H9 (cell line): ENCODE measurements at regions not wholly inside any gene's neighbourhood (a gene's known extent, or its start where the extent isn't known, plus 50 kb on each side); places are given as distances from the start of the nearest gene placed in this dataset.

Experiments
- DNase-seq: peaks from one replicate; pipeline ENCODE4 v3.0.0-alpha.2; 2017
- H2AFZ ChIP-seq: one replicate; pipeline ENCODE4 v1.6.1; 2013; ENCODE audit warnings: mild to moderate bottlenecking, low read length, control low read depth, moderate library complexity
- H2AK5ac ChIP-seq: 2 replicates; pipeline ENCODE4 v1.6.1; 2013; ENCODE audit warnings: low read length, control low read depth, mixed read lengths; ENCODE audit not compliant: insufficient read length
- H2BK120ac ChIP-seq: one replicate; pipeline ENCODE4 v1.6.1; 2013; ENCODE audit warnings: low read depth, mild to moderate bottlenecking, low read length, control low read depth, inconsistent platforms; ENCODE audit not compliant: poor library complexity, severe bottlenecking
- H2BK12ac ChIP-seq: 2 replicates; pipeline ENCODE4 v1.6.1; 2013; ENCODE audit warnings: low read length, control low read depth, mixed read lengths, low read depth; ENCODE audit not compliant: insufficient read length
- H2BK15ac ChIP-seq: 2 replicates; pipeline ENCODE4 v1.6.1; 2013; ENCODE audit warnings: low read depth, low read length, control low read depth
- H2BK20ac ChIP-seq: one replicate; pipeline ENCODE4 v1.6.1; 2013; ENCODE audit warnings: low read depth, mild to moderate bottlenecking, low read length, control low read depth, inconsistent platforms; ENCODE audit not compliant: poor library complexity, severe bottlenecking
- H2BK5ac ChIP-seq: 2 replicates; pipeline ENCODE4 v1.6.1; 2013; ENCODE audit warnings: low read length, control low read depth, mixed read lengths; ENCODE audit not compliant: insufficient read length
- H3K14ac ChIP-seq: 2 replicates; pipeline ENCODE4 v1.6.1; 2013; ENCODE audit warnings: low read length, control low read depth; ENCODE audit not compliant: insufficient read depth
- H3K18ac ChIP-seq: 2 replicates; pipeline ENCODE4 v1.6.1; 2013; ENCODE audit warnings: low read depth, mild to moderate bottlenecking, mixed read lengths, low read length, control low read depth; ENCODE audit not compliant: insufficient read length
- H3K23ac ChIP-seq: 2 replicates; pipeline ENCODE4 v1.6.1; 2013; ENCODE audit warnings: low read length, control low read depth, mixed read lengths, low read depth; ENCODE audit not compliant: insufficient read length
- H3K23me2 ChIP-seq: 2 replicates; pipeline ENCODE4 v1.6.1; 2013; ENCODE audit warnings: low read depth, mild to moderate bottlenecking, mixed read lengths, low read length, control low read depth; ENCODE audit not compliant: insufficient read length, poor library complexity, severe bottlenecking
- H3K27ac ChIP-seq: 2 replicates; pipeline ENCODE4 v1.5.1; 2013; ENCODE audit warnings: low read length, control low read depth, mixed read lengths, low read depth; ENCODE audit not compliant: insufficient read length
- H3K27me3 ChIP-seq: 2 replicates; pipeline ENCODE4 v1.6.1; 2013; ENCODE audit warnings: low read length, control low read depth, inconsistent platforms; ENCODE audit not compliant: insufficient read depth
- H3K4ac ChIP-seq: 2 replicates; pipeline ENCODE4 v1.6.1; 2013; ENCODE audit warnings: low read depth, mild to moderate bottlenecking, control low read depth, inconsistent platforms, low read length, moderate library complexity
- H3K4me1 ChIP-seq: 2 replicates; pipeline ENCODE4 v1.6.1; 2013; ENCODE audit warnings: low read length, control low read depth, inconsistent platforms; ENCODE audit not compliant: insufficient read depth
- H3K4me2 ChIP-seq: 2 replicates; pipeline ENCODE4 v1.6.1; 2013; ENCODE audit warnings: low read length, control low read depth, mixed read lengths; ENCODE audit not compliant: insufficient read length, insufficient read depth
- H3K56ac ChIP-seq: 2 replicates; pipeline ENCODE4 v1.6.1; 2013; ENCODE audit warnings: low read depth, mild to moderate bottlenecking, mixed read lengths, low read length, control low read depth; ENCODE audit not compliant: insufficient read length
- H3K79me1 ChIP-seq: 2 replicates; pipeline ENCODE4 v1.6.1; 2013; ENCODE audit warnings: low read depth, mild to moderate bottlenecking, moderate library complexity, low read length, control low read depth, inconsistent platforms; ENCODE audit not compliant: insufficient read depth, poor library complexity, severe bottlenecking
- H3K79me2 ChIP-seq: 2 replicates; pipeline ENCODE4 v1.6.1; 2013; ENCODE audit warnings: low read length, control low read depth, inconsistent platforms; ENCODE audit not compliant: insufficient read depth
- H3K9ac ChIP-seq: 2 replicates; pipeline ENCODE4 v1.6.1; 2013; ENCODE audit warnings: low read length, control low read depth, mixed read lengths; ENCODE audit not compliant: insufficient read length; ENCODE audit errors: extremely low read depth
- H3K9me3 ChIP-seq: one replicate; pipeline ENCODE4 v1.6.1; 2013; ENCODE audit warnings: low read depth, low read length, inconsistent platforms; ENCODE audit not compliant: control insufficient read depth
- H3T11ph ChIP-seq: one replicate; pipeline ENCODE4 v1.6.1; 2013; ENCODE audit warnings: mild to moderate bottlenecking, low read length, control low read depth, inconsistent platforms
- H4K20me1 ChIP-seq: one replicate; pipeline ENCODE4 v1.6.1; 2013; ENCODE audit not compliant: control insufficient read depth, insufficient read length, insufficient read depth
- H4K5ac ChIP-seq: 2 replicates; pipeline ENCODE4 v1.6.1; 2013; ENCODE audit warnings: low read depth, mild to moderate bottlenecking, mixed read lengths, low read length, control low read depth; ENCODE audit not compliant: insufficient read length
- H4K8ac ChIP-seq: replicated peaks from 2 replicates; pipeline ENCODE4 v1.6.1; 2013; ENCODE audit warnings: low read length, control low read depth, mixed read lengths, low read depth; ENCODE audit not compliant: insufficient read length
- H4K91ac ChIP-seq: 2 replicates; pipeline ENCODE4 v1.6.1; 2013; ENCODE audit warnings: low read depth, mild to moderate bottlenecking, moderate library complexity, mixed read lengths, low read length, control low read depth; ENCODE audit not compliant: insufficient read length
- H3K27ac Mint-ChIP-seq, 3 experiments: 2 replicates in 2 of 3; 3 replicates in 1 of 3; pipeline ENCODE4 v1.8.0; 2020 to 2021; ENCODE audit warnings: mixed read lengths in 3 of 3, mild to moderate bottlenecking in 1 of 3, moderate library complexity in 1 of 3
- H3K27me3 Mint-ChIP-seq: 2 replicates; pipeline ENCODE4 v1.8.0; 2021; ENCODE audit warnings: low read depth, mild to moderate bottlenecking, moderate library complexity, mixed read lengths
- H3K36me3 Mint-ChIP-seq, 3 experiments: 2 replicates in 2 of 3; 3 replicates in 1 of 3; pipeline ENCODE4 v1.8.0; 2020 to 2021; ENCODE audit warnings: low read depth in 3 of 3, mixed read lengths in 3 of 3; ENCODE audit not compliant: insufficient read depth in 1 of 3
- H3K4me1 Mint-ChIP-seq, 2 experiments: 2 replicates each; pipeline ENCODE4 v1.8.0; 2020; ENCODE audit warnings: mixed read lengths in 2 of 2
- H3K4me3 Mint-ChIP-seq, 2 experiments: 2 replicates in 1 of 2; 3 replicates in 1 of 2; pipeline ENCODE4 v1.8.0; 2020 to 2021; ENCODE audit warnings: mild to moderate bottlenecking in 2 of 2, mixed read lengths in 2 of 2, moderate library complexity in 1 of 2
- H3K9me3 Mint-ChIP-seq, 2 experiments: 2 replicates in 1 of 2; 3 replicates in 1 of 2; pipeline ENCODE4 v1.8.0; 2020; ENCODE audit warnings: mild to moderate bottlenecking in 2 of 2, mixed read lengths in 2 of 2, moderate library complexity in 1 of 2
- WGBS: extraction: QIAGEN DNeasy Blood & Tissue Kit; methylation state at CpG from one replicate; pipeline ENCODE4 v1.1.7; 2013; ENCODE audit warnings: missing lambda C conversion rate, low lambda C conversion rate, mixed read lengths; ENCODE audit not compliant: insufficient read length; ENCODE audit errors: extremely low coverage; 5-methylcytosine and 5-hydroxymethylcytosine counted together
- TF ChIP-seq, protein P1 (sequence below): fragments of 200-600 bp; sonication (generic); conservative IDR thresholded peaks from 3 replicates; pipeline ENCODE4 v1.8.0; 2021; ENCODE audit warnings: antibody characterized with exemption, mild to moderate bottlenecking

DNA sequence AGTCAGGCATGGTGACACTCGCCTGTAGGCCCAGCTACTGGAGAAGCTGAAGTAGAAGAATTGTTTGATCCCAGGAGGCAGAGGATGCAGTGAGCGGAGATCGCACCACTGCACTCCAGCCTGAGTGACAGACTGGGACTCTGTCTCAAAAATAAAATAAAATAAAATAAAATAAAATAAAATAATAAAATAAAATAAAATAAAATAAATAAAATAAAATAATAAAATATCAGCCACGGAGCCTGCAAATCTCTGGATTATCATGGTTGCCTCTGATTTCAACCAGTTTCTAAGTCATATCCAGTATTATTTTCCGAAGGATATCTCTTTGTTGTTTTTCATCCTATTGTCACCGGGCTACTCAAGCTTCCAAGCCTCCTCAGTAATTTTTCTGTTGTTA lies 51.7 kb upstream of the FZD8 start:
- Histone ChIP-seq H3K23me2 (no peaks in the 10 kb centered on the region), H4K8ac (no peak overlapping the region), H2AFZ (no peak overlapping the region), H2BK15ac (no peak overlapping the region), H3K56ac (no peak overlapping the region), H4K20me1 (no peaks in the 10 kb centered on the region), H2AK5ac (no peak overlapping the region), H3K79me1 (no peaks in the 10 kb centered on the region), H2BK12ac (no peak overlapping the region), H3K9me3 (no peaks in the 10 kb centered on the region), H3K4me2 (no peak overlapping the region), H3K4me1 (peaks cover 18% of the 10 kb centered on the region; the same call in 1 of the 2 replicates), H3K14ac (no peak overlapping the region), H3K27me3 (no peaks in the 10 kb centered on the region), H4K91ac (no peak overlapping the region), H2BK20ac (no peak overlapping the region), H3K18ac (no peak overlapping the region), H3K23ac (no peak overlapping the region), H3K9ac (no peak overlapping the region), H3K4ac (no peak overlapping the region), H3K27ac (no peak overlapping the region), H2BK120ac (no peak overlapping the region), H3K79me2 (no peaks in the 10 kb centered on the region), H3T11ph (no peak overlapping the region), H4K5ac (no peak overlapping the region), H2BK5ac (no peak overlapping the region)
- no CpG with 5 or more reads among the region's 6 CpGs for WGBS
- Mint-ChIP-seq H3K27me3 (peaks cover 15% of the 10 kb centered on the region), H3K36me3 (no peaks in the 10 kb centered on the region; a peak in 1 of 7 replicates), H3K9me3 (no peaks in the 10 kb centered on the region; a peak in 1 of 5 replicates), H3K4me1 (peaks cover 66 to 69% of the 10 kb centered on the region in 2 experiments), H3K4me3 (no peak overlapping the region), H3K27ac (no peak overlapping the region; a peak in 1 of 7 replicates)
- DNase-seq = no peak
- TF ChIP-seq, protein P1, sequence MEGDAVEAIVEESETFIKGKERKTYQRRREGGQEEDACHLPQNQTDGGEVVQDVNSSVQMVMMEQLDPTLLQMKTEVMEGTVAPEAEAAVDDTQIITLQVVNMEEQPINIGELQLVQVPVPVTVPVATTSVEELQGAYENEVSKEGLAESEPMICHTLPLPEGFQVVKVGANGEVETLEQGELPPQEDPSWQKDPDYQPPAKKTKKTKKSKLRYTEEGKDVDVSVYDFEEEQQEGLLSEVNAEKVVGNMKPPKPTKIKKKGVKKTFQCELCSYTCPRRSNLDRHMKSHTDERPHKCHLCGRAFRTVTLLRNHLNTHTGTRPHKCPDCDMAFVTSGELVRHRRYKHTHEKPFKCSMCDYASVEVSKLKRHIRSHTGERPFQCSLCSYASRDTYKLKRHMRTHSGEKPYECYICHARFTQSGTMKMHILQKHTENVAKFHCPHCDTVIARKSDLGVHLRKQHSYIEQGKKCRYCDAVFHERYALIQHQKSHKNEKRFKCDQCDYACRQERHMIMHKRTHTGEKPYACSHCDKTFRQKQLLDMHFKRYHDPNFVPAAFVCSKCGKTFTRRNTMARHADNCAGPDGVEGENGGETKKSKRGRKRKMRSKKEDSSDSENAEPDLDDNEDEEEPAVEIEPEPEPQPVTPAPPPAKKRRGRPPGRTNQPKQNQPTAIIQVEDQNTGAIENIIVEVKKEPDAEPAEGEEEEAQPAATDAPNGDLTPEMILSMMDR = no peak
